ENCODE measurements at regions not wholly inside any gene's neighbourhood (a gene's known extent, or its start where the extent isn't known, plus 50 kb on each side); places are given as distances from the start of the nearest gene placed in this dataset.
"Not testable (repeated sequence)": the region's sequence is repeated elsewhere in the genome, so short reads cannot be mapped to it uniquely, and the experiment has no call there.

- not testable (repeated sequence) for TF ChIP-seq CTCF, POLR2AphosphoS5, POLR2A (IDR thresholded peaks at IDR 0.05)
These were observed 266.3 kb downstream of the STIM2 start for GRCh38 chr4:27126895-27127294.
